Fibroblast of pulmonary artery (primary cell): ENCODE measurements at regions not wholly inside any gene's neighbourhood (a gene's known extent, or its start where the extent isn't known, plus 50 kb on each side); places are given as distances from the start of the nearest gene placed in this dataset.
"Not testable (repeated sequence)": the region's sequence is repeated elsewhere in the genome, so short reads cannot be mapped to it uniquely, and the experiment has no call there.

Experiments
- DNase-seq: peaks from one replicate; pipeline ENCODE4 v3.0.0-alpha.2; 2010; ENCODE audit warnings: low read depth
- H3K4me3 ChIP-seq: replicated peaks from 2 replicates; pipeline ENCODE4 v1.5.1; 2011; ENCODE audit warnings: low read depth, mild to moderate bottlenecking, control low read depth, low read length, moderate library complexity
- CTCF ChIP-seq: IDR thresholded peaks from 2 replicates; pipeline ENCODE4 v1.5.1; 2011; ENCODE audit warnings: mild to moderate bottlenecking, control low read depth, low read length, inconsistent platforms; ENCODE audit errors: missing control alignments

- no peak for TF ChIP-seq CTCF
- DNase-seq: no peak
Measured at GRCh38 chr2:21891191-21891590, 767.4 kb downstream of the TDRD15 start.

GRCh38 chr2:21892140-21892539 lies 768.4 kb downstream of the TDRD15 start:
- DNase-seq: no peak
- H3K4me3 ChIP-seq: no peak overlapping the region
- no peak for TF ChIP-seq CTCF

More at GRCh38 chr2:21891191-21891590, 767.4 kb downstream of the TDRD15 start:
- no peak overlapping the region for H3K4me3 ChIP-seq

- TF ChIP-seq CTCF: no peak
- DNase-seq: no peak
- H3K4me3 ChIP-seq: no peak overlapping the region
Measured at GRCh38 chr2:21895200-21895599, 771.4 kb downstream of the TDRD15 start.

- not testable (repeated sequence) for DNase-seq, H3K4me3 ChIP-seq
Measured at GRCh38 chr2:21908712-21909380, 785.1 kb downstream of the TDRD15 start.

GRCh38 chr2:21910832-21911507 lies 787.2 kb downstream of the TDRD15 start:
- TF ChIP-seq CTCF: no peak
- no peak overlapping the region for H3K4me3 ChIP-seq
- DNase-seq: no peak

GRCh38 chr2:21912405-21912804 lies 788.6 kb downstream of the TDRD15 start:
- H3K4me3 ChIP-seq: no peak overlapping the region
- DNase-seq: no peak
- no peak for TF ChIP-seq CTCF

GRCh38 chr2:21915201-21915600 lies 791.4 kb downstream of the TDRD15 start:
- no peak for DNase-seq
- no peak for TF ChIP-seq CTCF
- no peak overlapping the region for H3K4me3 ChIP-seq
